HG03139 (cell line): ENCODE measurements at regions not wholly inside any gene's neighbourhood (a gene's known extent, or its start where the extent isn't known, plus 50 kb on each side); places are given as distances from the start of the nearest gene placed in this dataset.

ENCODE experiments used
- ATAC-seq: cut with Tn5 transposase; IDR thresholded peaks from one replicate; pipeline ENCODE4 v1.9.1; 2021; ENCODE audit not compliant: unreplicated experiment

- ATAC-seq, result no peak
These were observed 84.4 kb upstream of the TNS3 start for GRCh38 chr7:47666164-47666862.

- ATAC-seq, result no peak
These were observed 82.8 kb upstream of the TNS3 start for GRCh38 chr7:47664650-47665195.

GRCh38 chr7:47663851-47664250 lies 81.9 kb upstream of the TNS3 start:
- no peak for ATAC-seq

- no peak for ATAC-seq
These were observed 81.3 kb upstream of the TNS3 start for GRCh38 chr7:47663213-47663612.

- ATAC-seq, result no peak
These were observed 79.3 kb upstream of the TNS3 start for GRCh38 chr7:47661051-47661714.

GRCh38 chr7:47659664-47660462 lies 78.0 kb upstream of the TNS3 start:
- no peak for ATAC-seq

- ATAC-seq, result no peak
These were observed 77.2 kb upstream of the TNS3 start for GRCh38 chr7:47658886-47659635.

- ATAC-seq, result no peak
These were observed 75.2 kb upstream of the TNS3 start for GRCh38 chr7:47657126-47657525.

GRCh38 chr7:47654672-47655298 lies 72.9 kb upstream of the TNS3 start:
- no peak for ATAC-seq

- ATAC-seq, result no peak
These were observed 71.9 kb upstream of the TNS3 start for GRCh38 chr7:47653550-47654411.

- ATAC-seq, result no peak
These were observed 70.7 kb upstream of the TNS3 start for GRCh38 chr7:47652591-47652990.

GRCh38 chr7:47651355-47652317 lies 69.7 kb upstream of the TNS3 start:
- ATAC-seq, result no peak

GRCh38 chr7:47649919-47650318 lies 68.0 kb upstream of the TNS3 start:
- ATAC-seq, result no peak

GRCh38 chr7:47648275-47648925 lies 66.5 kb upstream of the TNS3 start:
- ATAC-seq, result no peak

- ATAC-seq, result no peak
These were observed 66.0 kb upstream of the TNS3 start for GRCh38 chr7:47647918-47648250.

GRCh38 chr7:47647181-47647917 lies 65.4 kb upstream of the TNS3 start:
- ATAC-seq, result peak; percentile 95

GRCh38 chr7:47643716-47644400 lies 61.9 kb upstream of the TNS3 start:
- ATAC-seq, result no peak
